Gastroesophageal sphincter (tissue), 4 donors: ENCODE measurements at regions not wholly inside any gene's neighbourhood (a gene's known extent, or its start where the extent isn't known, plus 50 kb on each side); places are given as distances from the start of the nearest gene placed in this dataset.
"Not testable (repeated sequence)": the region's sequence is repeated elsewhere in the genome, so short reads cannot be mapped to it uniquely, and the experiment has no call there.

Experiments used
- ATAC-seq: fragments of 150-250 bp; one replicate; pipeline ENCODE4 v1.9.1; 2016; ENCODE audit warnings: mild to moderate bottlenecking, moderate library complexity
- H3K27ac ChIP-seq, 4 donors: fragments of 200-600 bp; sonication (generic) in 3 of 4; 1 replicate in 3 of 4; 2 replicates in 1 of 4; pipeline ENCODE4 v1.5.1; 2016 to 2019
- H3K27me3 ChIP-seq: fragments of 200-600 bp; sonication (generic); one replicate; pipeline ENCODE4 v1.5.1; 2019
- H3K36me3 ChIP-seq, 2 donors: fragments of 200-600 bp; sonication (generic); one replicate each; pipeline ENCODE4 v1.5.1; 2019; ENCODE audit warnings: control low read depth in 1 of 2
- H3K4me1 ChIP-seq, 3 donors: fragments of 200-600 bp; sonication (generic); 1 replicate in 2 of 3; 2 replicates in 1 of 3; pipeline ENCODE4 v1.5.1; 2016 to 2019; ENCODE audit warnings: control low read depth in 2 of 3
- H3K4me3 ChIP-seq, 2 donors: fragments of 200-600 bp; sonication (generic); one replicate each; pipeline ENCODE4 v1.5.1; 2019; ENCODE audit warnings: mild to moderate bottlenecking in 1 of 2, moderate library complexity in 1 of 2
- H3K9me3 ChIP-seq, 3 donors: fragments of 200-600 bp; sonication (generic); one replicate each; pipeline ENCODE4 v1.5.1; 2017 to 2019; ENCODE audit warnings: control low read depth in 2 of 3
- EP300 ChIP-seq: sonication (generic); formaldehyde crosslinking; IDR thresholded peaks from one replicate; pipeline ENCODE4 v1.6.1; 2017; ENCODE audit warnings: antibody characterized with exemption, mild to moderate bottlenecking
- POLR2A ChIP-seq, 2 donors: fragments of 450-650 bp; IDR thresholded peaks; one replicate each; pipeline ENCODE4 v1.6.1; 2017; ENCODE audit warnings: antibody characterized with exemption in 2 of 2, mild to moderate bottlenecking in 2 of 2, moderate library complexity in 1 of 2
- POLR2AphosphoS5 ChIP-seq: sonication (generic); formaldehyde crosslinking; IDR thresholded peaks from one replicate; pipeline ENCODE4 v1.6.1; 2017; ENCODE audit warnings: antibody characterized with exemption
- WGBS, 2 donors: methylation state at CpG; one replicate each; pipeline ENCODE4 v1.1.5; 2018; ENCODE audit warnings: low coverage in 1 of 2; 5-methylcytosine and 5-hydroxymethylcytosine counted together
- TF ChIP-seq, protein P1 (sequence below), 4 experiments: fragments of 200-600 bp in 2 of 4; fragments of 450-650 bp in 2 of 4; sonication (generic) in 1 of 4; IDR thresholded peaks; one replicate each; pipeline ENCODE4 v1.5.1; 2017 to 2019; ENCODE audit warnings: antibody characterized with exemption in 4 of 4, mild to moderate bottlenecking in 2 of 4, moderate library complexity in 2 of 4

DNA sequence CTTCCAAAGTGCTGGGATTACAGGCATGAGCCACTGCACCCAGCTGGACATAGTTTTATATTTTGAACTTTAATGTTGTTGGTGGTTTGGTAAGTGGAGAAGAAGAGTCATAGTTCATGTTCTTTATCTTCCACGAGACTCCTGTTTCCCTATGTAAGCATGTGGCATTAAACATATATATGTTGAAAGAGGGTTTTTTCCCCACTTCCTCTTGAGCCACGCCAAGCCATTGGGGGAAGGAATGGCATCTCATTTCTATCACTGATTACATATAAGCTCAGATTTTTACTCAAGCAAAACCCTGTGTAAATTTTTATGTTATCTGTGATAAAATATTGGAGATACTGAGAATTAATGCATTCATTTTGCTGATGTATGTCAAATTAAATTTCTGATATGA, 300.4 kb downstream of the PHF14 start:
- no peak for ATAC-seq
- H3K9me3 ChIP-seq: no peaks in the 10 kb centered on the region
- no peaks in the 10 kb centered on the region for H3K36me3 ChIP-seq
- H3K4me1 ChIP-seq: no peaks in the 10 kb centered on the region
- no peak overlapping the region for H3K27ac ChIP-seq
- TF ChIP-seq, protein P1, sequence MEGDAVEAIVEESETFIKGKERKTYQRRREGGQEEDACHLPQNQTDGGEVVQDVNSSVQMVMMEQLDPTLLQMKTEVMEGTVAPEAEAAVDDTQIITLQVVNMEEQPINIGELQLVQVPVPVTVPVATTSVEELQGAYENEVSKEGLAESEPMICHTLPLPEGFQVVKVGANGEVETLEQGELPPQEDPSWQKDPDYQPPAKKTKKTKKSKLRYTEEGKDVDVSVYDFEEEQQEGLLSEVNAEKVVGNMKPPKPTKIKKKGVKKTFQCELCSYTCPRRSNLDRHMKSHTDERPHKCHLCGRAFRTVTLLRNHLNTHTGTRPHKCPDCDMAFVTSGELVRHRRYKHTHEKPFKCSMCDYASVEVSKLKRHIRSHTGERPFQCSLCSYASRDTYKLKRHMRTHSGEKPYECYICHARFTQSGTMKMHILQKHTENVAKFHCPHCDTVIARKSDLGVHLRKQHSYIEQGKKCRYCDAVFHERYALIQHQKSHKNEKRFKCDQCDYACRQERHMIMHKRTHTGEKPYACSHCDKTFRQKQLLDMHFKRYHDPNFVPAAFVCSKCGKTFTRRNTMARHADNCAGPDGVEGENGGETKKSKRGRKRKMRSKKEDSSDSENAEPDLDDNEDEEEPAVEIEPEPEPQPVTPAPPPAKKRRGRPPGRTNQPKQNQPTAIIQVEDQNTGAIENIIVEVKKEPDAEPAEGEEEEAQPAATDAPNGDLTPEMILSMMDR (IDR thresholded peaks at IDR 0.05): no peak
- TF ChIP-seq EP300: no peak
- no peak for TF ChIP-seq POLR2AphosphoS5
- H3K4me3 ChIP-seq: no peak overlapping the region
- 72% methylated on average over 2 of the region's 2 CpGs; no CpG with 5 or more reads in 1 of the 2 donors for WGBS, 2 donors
- no peaks in the 10 kb centered on the region for H3K27me3 ChIP-seq

DNA sequence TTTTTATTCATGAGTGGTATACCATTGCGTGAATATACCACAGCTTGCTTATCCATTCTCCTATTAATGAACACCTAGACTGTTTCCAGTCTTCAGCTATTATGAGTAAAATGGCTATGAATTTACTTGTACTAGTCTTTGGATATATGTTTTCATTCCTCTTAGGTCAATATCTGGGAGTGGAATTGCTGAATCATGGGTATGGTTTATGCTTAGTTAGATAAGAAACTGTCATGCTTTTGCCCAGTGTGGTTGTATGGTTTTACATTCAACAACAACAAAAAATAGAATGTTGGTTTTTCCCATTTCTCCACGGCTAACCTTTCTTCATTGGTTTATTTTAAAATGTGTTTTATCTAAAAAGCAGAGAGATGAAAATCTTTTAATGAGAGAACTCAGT, 308.3 kb downstream of the PHF14 start:
- 60 to 76% methylated on average over 2 of the region's 2 CpGs for WGBS, 2 donors
- Histone ChIP-seq H3K36me3 (no peaks in the 10 kb centered on the region), H3K27me3 (no peaks in the 10 kb centered on the region), H3K4me1 (no peaks in the 10 kb centered on the region), H3K4me3 (no peak overlapping the region), H3K9me3 (no peaks in the 10 kb centered on the region), H3K27ac (no peak overlapping the region)
- no peak for ATAC-seq
- TF ChIP-seq, protein P1 (IDR thresholded peaks at IDR 0.05): no peak

DNA sequence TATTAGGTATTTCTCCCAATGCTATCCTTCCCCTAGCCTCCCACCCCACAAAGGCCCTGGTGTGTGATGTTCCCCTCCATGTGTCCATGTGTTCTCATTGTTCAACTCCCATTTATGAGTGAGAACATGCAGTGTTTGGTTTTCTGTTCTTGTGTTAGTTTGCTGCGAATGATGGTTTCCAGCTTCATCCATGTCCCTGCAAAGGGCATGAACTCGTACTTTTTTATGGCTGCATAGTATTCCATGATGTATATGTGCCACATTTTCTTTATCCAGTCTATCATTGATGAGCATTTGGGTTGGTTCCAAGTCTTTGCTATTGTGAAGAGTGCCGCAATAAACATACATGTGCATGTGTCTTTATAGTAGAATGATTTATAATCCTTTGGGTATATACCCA, 309.9 kb downstream of the PHF14 start:
- ATAC-seq, H3K36me3 ChIP-seq, H3K27me3 ChIP-seq, H3K27ac ChIP-seq, H3K4me1 ChIP-seq, H3K9me3 ChIP-seq, H3K4me3 ChIP-seq: not testable (repeated sequence)
- 91 to 100% methylated on average over 2 to 3 of the region's 3 CpGs for WGBS, 2 donors

DNA sequence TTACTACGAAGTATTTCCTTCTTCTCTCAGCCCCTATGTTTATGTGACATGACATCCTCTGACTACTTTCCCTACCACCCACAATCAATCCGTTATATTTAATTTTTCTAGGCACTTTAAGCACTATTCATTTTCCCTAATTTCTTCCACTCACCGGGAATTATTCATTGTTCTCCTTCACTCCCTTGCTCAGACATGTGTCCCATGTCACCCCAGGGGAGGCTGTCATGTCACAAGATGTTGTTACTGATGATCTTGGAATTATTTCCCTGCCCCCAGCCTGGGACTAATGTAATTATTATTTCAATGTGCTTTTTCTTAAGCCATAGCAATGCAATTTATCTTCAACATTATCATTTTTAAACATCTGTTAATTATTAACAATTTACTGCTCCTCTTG, 317.2 kb downstream of the PHF14 start:
- 23 to 29% methylated on average over 3 of the region's 3 CpGs for WGBS, 2 donors
- TF ChIP-seq POLR2AphosphoS5 (no peak), EP300 (no peak), POLR2A (IDR thresholded peaks at IDR 0.05) (no peak)
- TF ChIP-seq, protein P1 (IDR thresholded peaks at IDR 0.05): no peak
- Histone ChIP-seq H3K36me3 (no peaks in the 10 kb centered on the region), H3K27me3 (no peaks in the 10 kb centered on the region), H3K4me3 (no peak overlapping the region), H3K9me3 (no peaks in the 10 kb centered on the region), H3K27ac (no peak overlapping the region), H3K4me1 (no peaks in the 10 kb centered on the region)
- ATAC-seq: no peak

DNA sequence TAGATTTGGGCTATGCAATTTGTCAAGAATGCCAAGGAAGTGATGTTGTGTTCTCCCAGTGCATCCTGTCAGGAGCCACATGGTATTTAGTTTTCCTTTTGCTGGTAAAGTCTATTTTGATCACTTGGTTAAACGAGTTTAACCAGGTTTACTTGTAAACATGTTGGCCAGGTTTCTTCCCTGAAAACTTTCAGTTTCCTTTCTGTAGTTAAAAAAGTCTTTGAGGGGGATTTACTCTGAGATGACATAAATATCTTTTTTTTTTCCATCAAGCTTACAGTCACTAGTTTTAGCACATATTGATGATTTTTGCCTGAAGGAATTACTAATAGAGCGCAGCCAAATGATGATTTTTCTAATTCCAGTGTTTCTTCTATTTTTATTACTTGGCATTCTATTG, 320.5 kb downstream of the PHF14 start:
- H3K36me3 ChIP-seq: no peaks in the 10 kb centered on the region
- no peaks in the 10 kb centered on the region for H3K9me3 ChIP-seq
- H3K27me3 ChIP-seq: no peaks in the 10 kb centered on the region
- no peak overlapping the region for H3K4me3 ChIP-seq
- H3K4me1 ChIP-seq: no peaks in the 10 kb centered on the region
- ATAC-seq: no peak
- TF ChIP-seq EP300 (no peak), POLR2A (IDR thresholded peaks at IDR 0.05) (no peak), POLR2AphosphoS5 (no peak)
- TF ChIP-seq, protein P1 (IDR thresholded peaks at IDR 0.05): no peak
- no peak overlapping the region for H3K27ac ChIP-seq
- 53 to 75% methylated on average over 2 of the region's 2 CpGs for WGBS, 2 donors

DNA sequence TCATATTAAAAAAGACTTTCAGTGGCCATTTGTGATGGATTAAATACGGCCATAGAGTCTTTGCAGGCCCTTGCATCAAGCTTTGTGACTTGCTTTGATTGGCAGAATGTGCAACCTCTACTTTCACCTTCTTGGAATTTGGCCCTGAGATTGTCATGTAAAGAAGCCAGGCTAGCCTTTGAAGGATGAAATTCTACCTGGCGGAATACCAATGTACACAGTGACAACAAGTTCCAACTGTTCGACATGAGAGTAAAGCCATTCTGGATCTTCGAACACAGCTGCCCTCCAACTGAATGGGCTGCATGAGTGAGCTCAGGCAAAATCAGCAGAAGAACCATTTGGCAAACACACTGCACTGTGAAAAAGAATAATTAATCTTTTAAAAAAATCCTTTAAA, 321.3 kb downstream of the PHF14 start:
- Histone ChIP-seq H3K4me3 (no peak overlapping the region), H3K4me1 (no peaks in the 10 kb centered on the region), H3K9me3 (no peaks in the 10 kb centered on the region), H3K27ac (no peak overlapping the region), H3K27me3 (no peaks in the 10 kb centered on the region), H3K36me3 (no peaks in the 10 kb centered on the region)
- 76 to 88% methylated on average over 3 to 4 of the region's 4 CpGs for WGBS, 2 donors
- TF ChIP-seq POLR2A (IDR thresholded peaks at IDR 0.05) (no peak), POLR2AphosphoS5 (no peak), EP300 (no peak)
- TF ChIP-seq, protein P1 (IDR thresholded peaks at IDR 0.05): no peak
- ATAC-seq: no peak
